ENCODE measurements at regions not wholly inside any gene's neighbourhood (a gene's known extent, or its start where the extent isn't known, plus 50 kb on each side); places are given as distances from the start of the nearest gene placed in this dataset.

DNA sequence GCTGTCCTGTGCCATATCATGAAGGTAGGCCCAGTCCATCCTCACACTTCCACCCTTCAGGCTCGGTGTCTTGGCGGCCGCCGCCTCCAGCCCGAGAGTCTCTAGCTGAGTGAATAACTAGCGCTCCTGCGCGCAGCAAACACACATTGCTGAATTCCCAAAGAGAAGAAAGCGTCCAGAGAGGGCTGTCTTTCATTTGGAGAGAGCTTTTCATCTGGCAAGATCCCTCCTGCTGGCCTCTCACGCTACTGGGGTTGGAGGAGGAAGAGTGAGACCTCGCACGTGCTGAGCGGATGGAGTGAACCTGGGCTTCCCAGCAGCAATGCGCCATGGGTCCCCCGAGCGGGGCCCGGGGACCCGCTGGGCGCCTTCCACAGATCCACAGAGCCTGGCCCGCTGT lies 73.2 kb downstream of the NCR2 start:
- Histone ChIP-seq H3K27ac (ENCODE audit: low read depth in 1 of 2, low read length in 1 of 2) (no peak overlapping the region), H3K9me3 (ENCODE audit: control insufficient read depth in 4 of 4, insufficient read depth in 3 of 4, low read length in 3 of 4) (peaks cover 0 to 2% (median 0%) of the 10 kb centered on the region in 4 donors), H3K36me3 (ENCODE audit: control insufficient read depth in 4 of 4, insufficient read depth in 4 of 4, low read length in 4 of 4) (no peaks in the 10 kb centered on the region), H3K9ac (ENCODE audit: insufficient read depth in 1 of 2, low read length in 2 of 2) (no peak overlapping the region), H3K4me3 (no peak overlapping the region), H3K27me3 (ENCODE audit: control insufficient read depth in 3 of 3, insufficient read depth in 3 of 3, low read length in 2 of 3) (peaks cover 0 to 14% (median 0%) of the 10 kb centered on the region in 3 donors), H3K4me1 (ENCODE audit: control insufficient read depth in 5 of 5, insufficient read depth in 5 of 5, low read length in 5 of 5) (peaks cover 0 to 26% (median 3%) of the 10 kb centered on the region in 5 donors)
- WGBS, 2 donors: 76 to 85% methylated on average over 20 of the region's 20 CpGs
- TF ChIP-seq, protein P1, sequence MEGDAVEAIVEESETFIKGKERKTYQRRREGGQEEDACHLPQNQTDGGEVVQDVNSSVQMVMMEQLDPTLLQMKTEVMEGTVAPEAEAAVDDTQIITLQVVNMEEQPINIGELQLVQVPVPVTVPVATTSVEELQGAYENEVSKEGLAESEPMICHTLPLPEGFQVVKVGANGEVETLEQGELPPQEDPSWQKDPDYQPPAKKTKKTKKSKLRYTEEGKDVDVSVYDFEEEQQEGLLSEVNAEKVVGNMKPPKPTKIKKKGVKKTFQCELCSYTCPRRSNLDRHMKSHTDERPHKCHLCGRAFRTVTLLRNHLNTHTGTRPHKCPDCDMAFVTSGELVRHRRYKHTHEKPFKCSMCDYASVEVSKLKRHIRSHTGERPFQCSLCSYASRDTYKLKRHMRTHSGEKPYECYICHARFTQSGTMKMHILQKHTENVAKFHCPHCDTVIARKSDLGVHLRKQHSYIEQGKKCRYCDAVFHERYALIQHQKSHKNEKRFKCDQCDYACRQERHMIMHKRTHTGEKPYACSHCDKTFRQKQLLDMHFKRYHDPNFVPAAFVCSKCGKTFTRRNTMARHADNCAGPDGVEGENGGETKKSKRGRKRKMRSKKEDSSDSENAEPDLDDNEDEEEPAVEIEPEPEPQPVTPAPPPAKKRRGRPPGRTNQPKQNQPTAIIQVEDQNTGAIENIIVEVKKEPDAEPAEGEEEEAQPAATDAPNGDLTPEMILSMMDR (IDR thresholded peaks at IDR 0.05; ENCODE audit: control extremely low read depth, extremely low read depth): no peak
- no peak for ATAC-seq (ENCODE audit: insufficient read depth, low FRiP score)
- DNase-seq: peak in 1 of 3 donors; percentile 15

DNA sequence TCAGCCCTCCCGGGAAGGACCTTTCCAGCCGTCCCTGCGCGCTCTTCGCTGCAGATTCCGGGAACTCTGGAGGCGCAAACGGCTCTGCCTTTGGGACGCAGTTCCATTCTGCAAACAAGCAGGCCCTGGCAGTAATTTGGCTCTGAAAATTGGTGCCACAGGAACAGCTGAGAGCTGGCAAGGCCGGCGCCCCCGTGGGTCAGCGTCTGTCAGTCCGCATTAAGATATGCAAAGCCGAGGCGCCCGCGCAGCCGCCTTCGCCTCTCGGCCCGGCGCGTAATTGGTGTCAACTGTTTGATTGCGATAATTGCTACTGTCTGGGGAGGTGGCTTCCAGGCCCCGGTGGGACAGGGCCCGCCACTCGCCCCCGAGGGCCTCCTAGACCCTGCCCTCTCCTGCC lies 73.6 kb downstream of the NCR2 start:
- H3K9ac ChIP-seq (ENCODE audit: insufficient read depth in 1 of 2, low read length in 2 of 2): no peak overlapping the region
- peaks cover 0 to 22% (median 3%) of the 10 kb centered on the region in 5 donors for H3K4me1 ChIP-seq (ENCODE audit: control insufficient read depth in 5 of 5, insufficient read depth in 5 of 5, low read length in 5 of 5)
- ATAC-seq (ENCODE audit: insufficient read depth, low FRiP score) (no peak), DNase-seq (no peak)
- WGBS, 2 donors: 73 to 82% methylated on average over 29 of the region's 29 CpGs
- TF ChIP-seq, protein P1 (IDR thresholded peaks at IDR 0.05; ENCODE audit: control extremely low read depth, extremely low read depth): no peak
- H3K36me3 ChIP-seq (ENCODE audit: control insufficient read depth in 4 of 4, insufficient read depth in 4 of 4, low read length in 4 of 4): no peaks in the 10 kb centered on the region
- no peak overlapping the region for H3K4me3 ChIP-seq
- no peak overlapping the region for H3K27ac ChIP-seq (ENCODE audit: low read depth in 1 of 2, low read length in 1 of 2)
- peaks cover 0 to 14% (median 4%) of the 10 kb centered on the region in 3 donors for H3K27me3 ChIP-seq (ENCODE audit: control insufficient read depth in 3 of 3, insufficient read depth in 3 of 3, low read length in 2 of 3)
- peaks cover 0 to 2% (median 0%) of the 10 kb centered on the region in 4 donors for H3K9me3 ChIP-seq (ENCODE audit: control insufficient read depth in 4 of 4, insufficient read depth in 3 of 4, low read length in 3 of 4)

DNA sequence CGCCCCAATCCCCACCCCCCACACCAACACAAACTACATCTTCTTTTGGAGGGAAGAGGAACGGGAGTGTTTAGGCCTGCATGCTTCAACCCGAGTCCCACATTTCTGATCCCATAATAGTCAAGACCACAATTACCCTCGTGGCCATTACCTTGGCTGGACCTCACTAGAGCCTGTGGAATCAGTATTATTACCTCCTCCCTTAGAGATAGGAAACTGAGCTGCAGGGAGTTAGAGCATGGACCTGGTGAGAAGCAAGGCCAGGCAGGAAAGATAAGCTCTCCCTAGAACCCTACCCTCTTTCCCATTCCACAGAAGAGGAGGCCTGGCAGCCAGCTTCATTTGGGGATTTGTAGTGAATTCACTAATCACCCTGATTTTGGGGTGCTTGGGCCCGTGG lies 74.1 kb downstream of the NCR2 start:
- Histone ChIP-seq H3K4me3 (no peak overlapping the region), H3K9me3 (ENCODE audit: control insufficient read depth in 4 of 4, insufficient read depth in 3 of 4, low read length in 3 of 4) (peaks cover 0 to 2% (median 0%) of the 10 kb centered on the region in 4 donors), H3K27me3 (ENCODE audit: control insufficient read depth in 3 of 3, insufficient read depth in 3 of 3, low read length in 2 of 3) (peaks cover 0 to 14% (median 5%) of the 10 kb centered on the region in 3 donors), H3K36me3 (ENCODE audit: control insufficient read depth in 4 of 4, insufficient read depth in 4 of 4, low read length in 4 of 4) (no peaks in the 10 kb centered on the region), H3K27ac (ENCODE audit: low read depth in 1 of 2, low read length in 1 of 2) (no peak overlapping the region), H3K4me1 (ENCODE audit: control insufficient read depth in 5 of 5, insufficient read depth in 5 of 5, low read length in 5 of 5) (peaks cover 0 to 17% (median 3%) of the 10 kb centered on the region in 5 donors), H3K9ac (ENCODE audit: insufficient read depth in 1 of 2, low read length in 2 of 2) (no peak overlapping the region)
- TF ChIP-seq, protein P1 (IDR thresholded peaks at IDR 0.05; ENCODE audit: control extremely low read depth, extremely low read depth): no peak
- ATAC-seq (ENCODE audit: insufficient read depth, low FRiP score) (no peak), DNase-seq (no peak)
- 73 to 80% methylated on average over 5 of the region's 5 CpGs for WGBS, 2 donors

DNA sequence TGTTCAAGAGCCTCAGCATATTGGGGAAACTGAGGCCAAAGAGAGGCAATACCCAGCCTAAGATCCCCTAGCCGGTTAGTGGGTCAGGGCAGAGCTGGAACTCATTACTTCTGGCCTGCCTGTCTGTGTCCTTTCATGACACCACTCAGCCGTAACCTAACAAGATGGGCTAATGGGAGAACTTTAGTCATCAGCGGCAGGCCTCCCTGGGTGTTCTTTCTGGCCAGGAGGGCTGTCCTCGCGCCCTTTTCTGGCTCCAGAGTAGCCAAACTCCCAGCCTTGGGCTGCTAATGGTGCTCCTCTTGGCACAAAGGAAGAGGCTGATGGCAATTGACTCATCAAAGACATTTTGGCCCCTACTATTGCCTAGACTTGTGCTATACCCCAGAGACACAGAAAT lies 76.6 kb downstream of the NCR2 start:
- no peaks in the 10 kb centered on the region for H3K36me3 ChIP-seq (ENCODE audit: control insufficient read depth in 4 of 4, insufficient read depth in 4 of 4, low read length in 4 of 4)
- TF ChIP-seq, protein P1 (IDR thresholded peaks at IDR 0.05; ENCODE audit: control extremely low read depth, extremely low read depth): no peak
- no peak overlapping the region for H3K4me3 ChIP-seq
- peaks cover 0 to 10% (median 3%) of the 10 kb centered on the region in 5 donors for H3K4me1 ChIP-seq (ENCODE audit: control insufficient read depth in 5 of 5, insufficient read depth in 5 of 5, low read length in 5 of 5)
- H3K9me3 ChIP-seq (ENCODE audit: control insufficient read depth in 4 of 4, insufficient read depth in 3 of 4, low read length in 3 of 4): no peaks in the 10 kb centered on the region
- no peak for DNase-seq
- H3K9ac ChIP-seq (ENCODE audit: insufficient read depth in 1 of 2, low read length in 2 of 2): no peak overlapping the region
- peaks cover 0 to 14% (median 8%) of the 10 kb centered on the region in 3 donors for H3K27me3 ChIP-seq (ENCODE audit: control insufficient read depth in 3 of 3, insufficient read depth in 3 of 3, low read length in 2 of 3)
- H3K27ac ChIP-seq (ENCODE audit: low read depth in 1 of 2, low read length in 1 of 2): no peak overlapping the region
- ATAC-seq (ENCODE audit: insufficient read depth, low FRiP score): no peak
- 79 to 92% methylated on average over 5 of the region's 5 CpGs for WGBS, 2 donors
